IPS DF 4.7 (cell line): ENCODE measurements at regions not wholly inside any gene's neighbourhood (a gene's known extent, or its start where the extent isn't known, plus 50 kb on each side); places are given as distances from the start of the nearest gene placed in this dataset.

Experiments used
- DNase-seq: peaks from one replicate; pipeline ENCODE4 v3.0.0-alpha.2; 2013; ENCODE audit warnings: low spot score; ENCODE audit errors: extremely low read depth

DNA sequence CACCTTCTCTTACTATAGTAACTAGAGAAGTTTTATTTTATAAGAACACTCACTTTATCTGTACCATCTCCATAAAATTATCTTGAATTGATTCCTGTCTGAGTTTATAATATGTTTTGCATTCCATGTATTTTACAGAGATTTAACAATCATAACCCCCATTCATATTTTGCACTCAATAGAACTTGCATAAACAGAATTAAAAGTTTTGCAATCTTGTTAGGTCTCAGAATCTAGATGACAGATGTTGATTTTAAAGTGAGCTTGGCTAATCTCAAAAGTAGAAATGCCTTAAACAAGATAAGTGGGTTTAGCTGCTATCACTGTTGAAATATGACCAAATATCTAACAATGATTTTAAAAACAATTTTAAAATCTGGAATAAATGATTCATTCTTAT lies 107.9 kb upstream of the EPHA6 start:
- no peak for DNase-seq

DNA sequence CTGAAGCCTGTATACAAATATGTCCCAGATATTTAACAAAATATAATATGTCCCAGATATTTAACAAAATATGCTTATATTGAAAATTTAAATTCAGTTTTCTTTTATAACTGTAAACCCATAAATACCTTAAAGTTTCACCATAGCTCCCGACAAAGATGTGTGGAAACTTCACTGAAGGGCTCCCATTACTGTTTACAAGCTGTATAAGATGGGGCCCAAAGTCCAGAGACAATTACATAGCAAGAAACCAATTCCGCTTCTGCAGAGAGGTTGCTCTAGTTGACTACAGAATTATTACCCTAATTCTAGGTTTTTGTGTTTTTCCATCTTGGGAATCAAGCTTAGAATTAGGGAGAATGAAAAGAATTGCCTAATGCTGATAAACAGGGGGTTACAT lies 102.6 kb upstream of the EPHA6 start:
- no peak for DNase-seq

DNA sequence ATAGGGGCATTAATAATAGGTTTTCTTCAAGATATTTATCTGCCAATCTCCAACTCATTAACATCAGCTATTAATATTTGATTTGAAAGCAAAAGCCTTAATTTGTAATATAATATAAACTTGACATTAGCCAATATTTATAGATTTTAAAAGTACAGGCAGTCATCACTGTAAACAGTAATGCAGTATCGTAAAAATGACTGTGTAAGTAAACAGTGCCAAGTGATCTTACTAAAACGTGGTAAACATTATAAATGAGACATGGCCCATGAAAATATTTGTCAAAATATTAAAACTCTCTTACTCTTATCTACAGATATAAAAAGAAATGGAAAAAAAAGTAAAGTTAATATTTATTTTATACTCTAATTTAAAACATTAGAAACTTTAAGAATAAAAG lies 101.6 kb upstream of the EPHA6 start:
- no peak for DNase-seq

DNA sequence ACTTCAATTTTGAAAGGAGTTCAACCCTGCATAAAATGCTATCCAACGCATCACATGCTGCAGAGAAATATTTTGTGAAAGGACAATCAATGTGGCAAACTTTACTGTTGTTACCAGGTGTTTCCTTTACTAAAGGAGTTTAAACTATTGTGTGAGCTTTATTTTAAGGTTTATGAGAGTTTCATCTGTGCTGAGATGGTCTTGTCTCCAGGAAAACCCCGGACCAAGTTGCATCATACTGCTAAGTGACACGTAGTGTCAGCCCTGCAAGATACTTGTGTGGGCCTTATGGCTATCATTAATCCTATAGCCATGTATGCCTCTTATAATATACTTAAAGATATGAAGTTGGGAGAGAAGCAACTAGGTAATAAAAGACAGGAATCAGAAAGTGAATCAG lies 94.5 kb upstream of the EPHA6 start:
- no peak for DNase-seq

DNA sequence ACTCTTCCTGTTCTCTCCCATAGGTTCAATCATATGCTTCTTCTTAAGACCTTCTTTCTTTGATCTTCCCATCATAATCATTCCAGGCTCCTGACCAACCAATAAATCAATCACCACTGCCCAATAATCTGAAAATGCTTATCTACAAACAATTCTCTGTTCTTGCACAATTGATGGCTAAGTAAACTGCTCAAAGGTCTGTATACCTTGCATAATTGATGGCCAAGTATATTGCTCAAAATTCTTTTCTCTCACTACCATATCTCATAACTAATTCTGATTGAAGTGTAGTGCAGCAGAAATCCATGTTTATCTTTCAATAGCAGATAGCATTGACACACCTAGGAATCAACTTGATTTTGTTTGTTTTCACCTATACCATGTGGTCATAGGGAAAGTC lies 83.4 kb upstream of the EPHA6 start:
- no peak for DNase-seq

DNA sequence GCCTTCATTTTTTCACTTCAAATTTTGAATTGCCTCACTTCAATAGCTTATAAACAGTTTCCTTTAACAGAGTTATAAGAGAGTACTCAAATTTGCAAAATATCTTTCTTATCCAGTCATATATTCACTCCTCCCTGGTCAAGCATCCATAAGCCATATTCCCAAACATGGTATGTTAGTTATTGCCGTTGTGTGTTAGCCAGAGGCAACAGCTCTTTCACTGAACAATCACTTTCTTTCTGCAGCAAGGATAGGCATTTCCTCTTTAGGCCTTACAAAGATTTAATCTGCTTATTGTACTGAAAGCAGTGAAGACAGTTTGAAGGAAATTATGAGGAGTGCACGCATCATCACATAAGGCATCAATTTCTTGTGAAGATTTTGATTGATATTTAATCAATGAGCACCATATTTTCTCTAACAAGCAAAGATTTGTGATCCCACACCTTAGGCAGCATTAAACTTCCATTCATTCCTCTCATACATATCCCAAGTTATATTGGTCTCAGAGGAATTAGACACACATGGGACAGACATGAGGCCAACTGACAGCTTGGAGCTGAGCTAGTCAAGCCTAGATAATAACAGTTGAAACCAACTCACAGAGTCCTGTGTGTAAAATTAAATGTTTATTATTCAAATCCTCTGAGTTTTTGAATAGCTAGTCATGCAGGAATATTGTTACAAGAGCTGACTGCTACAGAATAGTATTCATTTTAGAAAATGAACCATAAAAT lies 80.0 kb upstream of the EPHA6 start:
- DNase-seq, result no peak

DNA sequence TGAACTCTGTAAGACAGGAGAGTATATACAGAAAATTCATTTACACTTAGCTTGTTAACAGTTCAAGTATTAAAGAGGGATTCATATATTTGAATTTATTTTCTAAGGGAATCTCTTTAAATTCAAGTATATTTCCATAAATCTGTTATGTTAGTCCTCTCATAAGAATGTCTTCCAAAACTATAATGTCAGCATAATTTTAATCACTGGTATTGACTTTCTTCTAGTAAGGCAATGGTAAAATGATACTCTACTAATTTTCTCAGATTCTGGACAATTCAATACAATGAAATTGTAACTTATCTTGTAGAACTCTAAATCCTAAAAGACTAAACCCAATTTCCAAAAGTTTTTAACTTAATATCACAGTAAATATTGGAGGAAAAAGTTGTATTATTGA lies 66.3 kb upstream of the EPHA6 start:
- DNase-seq, result no peak

DNA sequence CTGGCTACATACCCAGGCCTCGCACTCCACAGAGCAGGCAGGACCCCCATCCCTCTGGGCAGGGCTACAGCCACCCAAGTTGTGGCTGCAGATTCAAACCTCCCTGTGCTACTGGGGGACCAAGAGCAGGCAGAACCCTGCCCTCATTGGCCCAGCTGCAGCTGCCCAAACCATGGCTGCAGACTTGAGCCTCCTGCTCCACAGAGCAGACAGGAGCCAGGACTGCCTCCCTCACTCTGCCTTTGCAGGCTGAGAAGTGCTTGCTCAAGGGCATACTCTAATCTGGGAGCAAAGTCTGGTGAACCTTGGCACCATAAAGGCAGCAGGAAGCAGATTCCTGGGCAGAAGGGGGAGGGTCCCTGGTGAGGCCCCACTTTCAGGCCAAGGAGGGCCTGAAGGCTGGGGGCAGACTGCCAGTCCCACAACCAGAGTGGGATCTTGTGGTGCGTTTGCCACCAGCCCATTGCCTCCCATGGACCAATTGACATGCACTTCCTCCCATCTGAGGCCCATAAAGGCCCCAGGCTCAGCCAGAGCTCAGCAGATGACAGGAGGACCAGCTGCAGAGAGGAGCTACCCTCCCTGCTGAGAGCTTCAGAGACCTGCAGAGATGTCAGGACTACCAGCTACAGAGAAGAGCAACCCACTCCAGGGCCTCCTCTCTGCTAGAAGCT lies 64.2 kb upstream of the EPHA6 start:
- DNase-seq, result no peak

DNA sequence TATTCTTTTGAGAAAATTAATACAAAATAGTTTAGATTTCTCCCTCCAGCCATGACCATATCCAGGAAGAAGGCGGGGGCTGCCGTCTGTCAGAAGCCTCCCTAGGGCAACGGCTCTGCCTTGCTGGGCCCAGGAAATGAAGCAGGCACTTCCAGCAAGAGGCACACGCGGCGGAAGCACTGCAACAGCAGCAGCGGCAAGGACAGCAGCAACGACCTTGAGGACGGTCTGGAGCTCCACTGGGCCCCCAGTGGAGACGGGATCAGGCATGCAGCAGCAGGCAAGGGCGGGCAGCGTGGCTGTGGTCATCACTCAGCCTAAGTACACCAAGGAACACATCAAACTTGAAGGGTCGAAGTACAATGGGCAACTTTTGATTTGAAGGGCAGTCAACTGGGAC lies 61.3 kb upstream of the EPHA6 start:
- DNase-seq, result no peak

DNA sequence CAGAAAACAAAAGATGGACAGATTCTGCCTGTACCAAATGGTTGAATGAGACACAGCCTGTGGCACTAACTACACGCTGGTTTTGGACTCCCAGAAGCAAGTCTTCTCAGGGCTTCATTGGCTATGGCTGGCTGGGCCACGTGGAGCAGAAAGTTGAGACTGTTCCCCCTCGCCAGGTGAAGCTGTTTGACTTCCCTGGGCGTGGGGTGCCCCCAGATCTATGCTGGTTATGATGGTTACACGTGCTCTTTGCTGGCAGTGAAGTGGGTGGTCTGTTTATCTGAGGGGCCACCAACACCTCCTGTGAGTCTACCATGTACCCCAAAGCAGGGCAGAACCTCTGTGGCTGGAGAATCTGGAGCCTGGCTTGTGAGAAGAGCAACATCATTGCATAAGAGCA lies 60.3 kb upstream of the EPHA6 start:
- DNase-seq, result no peak

DNA sequence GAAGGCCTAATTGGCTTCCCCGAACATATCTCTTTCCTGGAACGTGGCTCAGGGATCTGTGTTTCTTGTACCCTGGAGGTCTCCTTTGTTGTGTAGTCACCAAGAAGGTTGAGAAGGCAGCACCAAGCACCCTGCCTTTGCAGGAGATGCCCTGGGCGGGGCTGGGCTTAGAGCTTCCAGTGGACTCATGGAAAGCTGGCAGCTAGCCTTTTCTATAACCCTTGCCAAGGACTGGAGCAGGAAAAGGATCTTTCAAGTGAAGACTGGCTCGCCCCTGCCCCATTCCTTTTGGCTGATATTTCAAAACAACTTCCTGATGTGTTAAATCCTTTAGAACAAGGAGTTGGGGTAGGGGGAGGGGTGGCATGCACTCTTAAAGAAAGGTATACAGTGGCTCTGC lies 58.9 kb upstream of the EPHA6 start:
- no peak for DNase-seq

DNA sequence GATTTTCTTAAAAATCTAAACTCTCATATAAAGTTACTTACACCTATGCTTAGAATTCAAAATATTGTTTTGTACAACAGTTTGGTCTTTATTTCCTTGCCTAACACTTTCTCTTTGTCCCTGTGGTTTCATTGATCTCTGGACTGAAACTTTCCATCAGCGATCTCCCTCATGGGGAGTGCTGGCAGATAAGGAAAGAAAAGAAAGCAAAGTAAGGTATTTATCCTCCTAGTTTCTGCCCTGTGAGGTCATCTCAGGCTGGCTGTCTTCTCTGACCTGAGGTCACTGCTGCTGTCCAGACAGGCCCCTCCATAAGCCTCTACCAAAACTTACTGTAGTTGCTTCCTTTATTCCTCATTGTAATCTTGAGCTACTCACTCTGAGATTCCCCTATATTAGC lies 57.9 kb upstream of the EPHA6 start:
- no peak for DNase-seq

DNA sequence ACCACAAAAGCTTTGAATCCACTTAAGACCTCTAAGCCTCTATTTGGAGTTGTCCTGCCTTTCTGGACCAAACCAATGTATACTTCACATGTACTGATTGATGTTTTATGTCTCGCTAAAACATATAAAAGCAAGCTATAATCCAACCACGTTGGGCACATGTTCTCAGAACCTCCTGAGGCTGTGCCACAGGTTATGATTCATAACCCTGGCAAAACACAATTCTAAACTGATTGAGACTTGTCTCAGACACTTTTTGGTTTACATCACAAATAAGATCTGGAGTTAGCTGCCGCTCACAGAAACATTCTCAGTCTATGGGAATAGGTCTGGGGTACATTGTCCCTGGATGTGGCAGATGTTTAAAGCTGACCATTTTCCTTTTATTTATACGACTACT lies 53.4 kb upstream of the EPHA6 start:
- no peak for DNase-seq
